SKM-1 treated with dmso at 0.1 percent for 144 hours (cell line): ENCODE measurements at regions not wholly inside any gene's neighbourhood (a gene's known extent, or its start where the extent isn't known, plus 50 kb on each side); places are given as distances from the start of the nearest gene placed in this dataset.

Experiments used
- DNase-seq: peaks from one replicate; lab custom pipeline; 2025; ENCODE audit not compliant: unreplicated experiment; lab: John Stamatoyannopoulos, UW

GRCh38 chr4:184879271-184879670 lies 53.5 kb upstream of the ACSL1 start:
- no peak for DNase-seq

GRCh38 chr4:184882276-184882675 lies 56.5 kb upstream of the ACSL1 start:
- DNase-seq = no peak

- DNase-seq = no peak
Measured at GRCh38 chr4:184883024-184883423, 57.3 kb upstream of the ACSL1 start.

GRCh38 chr4:184884883-184885282 lies 59.1 kb upstream of the ACSL1 start:
- no peak for DNase-seq

- no peak for DNase-seq
Measured at GRCh38 chr4:184885602-184886001, 59.8 kb upstream of the ACSL1 start.

- DNase-seq = no peak
Measured at GRCh38 chr4:184887333-184887732, 61.6 kb upstream of the ACSL1 start.

- no peak for DNase-seq
Measured at GRCh38 chr4:184887947-184888346, 62.2 kb upstream of the ACSL1 start.

- DNase-seq = peak; percentile 46
Measured at GRCh38 chr4:184889666-184890335, 64.0 kb upstream of the ACSL1 start.

- DNase-seq = no peak
Measured at GRCh38 chr4:184890499-184890898, 64.7 kb upstream of the ACSL1 start.

GRCh38 chr4:184891816-184892397 lies 66.1 kb upstream of the ACSL1 start:
- DNase-seq = no peak

- DNase-seq = no peak
Measured at GRCh38 chr4:184892999-184893398, 67.2 kb upstream of the ACSL1 start.

GRCh38 chr4:184893801-184894571 lies 68.2 kb upstream of the ACSL1 start:
- no peak for DNase-seq

GRCh38 chr4:184895012-184895695 lies 69.4 kb upstream of the ACSL1 start:
- peak; percentile 61 for DNase-seq

- DNase-seq = peak; percentile 87
Measured at GRCh38 chr4:184896868-184897715, 71.3 kb upstream of the ACSL1 start.

GRCh38 chr4:184897895-184898294 lies 72.1 kb upstream of the ACSL1 start:
- no peak for DNase-seq

- no peak for DNase-seq
Measured at GRCh38 chr4:184898793-184899192, 73.0 kb upstream of the ACSL1 start.

- no peak for DNase-seq
Measured at GRCh38 chr4:184899261-184900134, 73.7 kb upstream of the ACSL1 start.

- no peak for DNase-seq
Measured at GRCh38 chr4:184900184-184900583, 74.4 kb upstream of the ACSL1 start.

GRCh38 chr4:184902550-184902949 lies 76.8 kb upstream of the ACSL1 start:
- no peak for DNase-seq
